Upper lobe of left lung (tissue), 6 donors: ENCODE measurements at regions not wholly inside any gene's neighbourhood (a gene's known extent, or its start where the extent isn't known, plus 50 kb on each side); places are given as distances from the start of the nearest gene placed in this dataset.

Experiments used
- ATAC-seq, 2 donors: fragments of 200-7000 bp; cut with Tn5 transposase; one replicate each; pipeline ENCODE4 v1.9.1; 2022; ENCODE audit warnings: mild to moderate bottlenecking in 2 of 2, moderate library complexity in 2 of 2; ENCODE audit not compliant: low FRiP score in 2 of 2
- DNase-seq, 2 donors: peaks; one replicate each; pipeline ENCODE4 v3.0.0-alpha.2; 2019 to 2020
- H3K27ac ChIP-seq, 4 donors: fragments of 200-600 bp; sonication (generic); one replicate each; pipeline ENCODE4 v1.5.1; 2016 to 2019
- H3K27me3 ChIP-seq, 4 donors: fragments of 200-600 bp; sonication (generic); one replicate each; pipeline ENCODE4 v1.5.1; 2017 to 2019
- H3K36me3 ChIP-seq, 4 donors: fragments of 200-600 bp; sonication (generic); one replicate each; pipeline ENCODE4 v1.5.1; 2016 to 2019
- H3K4me1 ChIP-seq, 4 donors: fragments of 200-600 bp; sonication (generic); one replicate each; pipeline ENCODE4 v1.5.1; 2018 to 2019
- H3K4me3 ChIP-seq, 4 donors: fragments of 200-600 bp; sonication (generic); one replicate each; pipeline ENCODE4 v1.5.1; 2017 to 2019; ENCODE audit warnings: mild to moderate bottlenecking in 2 of 4, moderate library complexity in 1 of 4
- H3K9me3 ChIP-seq, 4 donors: fragments of 200-600 bp; sonication (generic); one replicate each; pipeline ENCODE4 v1.5.1; 2018 to 2019
- EP300 ChIP-seq, 4 donors: sonication (generic); formaldehyde crosslinking; IDR thresholded peaks; one replicate each; pipeline ENCODE4 v1.5.1; 2017; ENCODE audit warnings: antibody characterized with exemption in 4 of 4, control low read depth in 2 of 4
- POLR2A ChIP-seq, 4 donors: fragments of 450-650 bp; IDR thresholded peaks; one replicate each; pipeline ENCODE4 v1.5.1; 2016 to 2017; ENCODE audit warnings: antibody characterized with exemption in 4 of 4, mild to moderate bottlenecking in 2 of 4
- POLR2AphosphoS5 ChIP-seq, 2 donors: sonication (generic); formaldehyde crosslinking; IDR thresholded peaks; one replicate each; pipeline ENCODE4 v1.5.1; 2017; ENCODE audit warnings: antibody characterized with exemption in 2 of 2
- WGBS, 2 donors: methylation state at CpG; one replicate each; pipeline ENCODE4 v1.1.5; 2017 to 2018; 5-methylcytosine and 5-hydroxymethylcytosine counted together
- TF ChIP-seq, protein P1 (sequence below), 6 experiments: fragments of 450-650 bp in 4 of 6; fragments of 200-600 bp in 2 of 6; sonication (generic) in 2 of 6; IDR thresholded peaks; one replicate each; pipeline ENCODE4 v1.5.1; 2016 to 2019; ENCODE audit warnings: antibody characterized with exemption in 6 of 6
- donor health status: DM: no; HTN: no; CAD: no; lungs with moderate emphysema.
- donor health status: DM: no; HTN: yes; CAD: no; lungs with severe emphysema.

DNA sequence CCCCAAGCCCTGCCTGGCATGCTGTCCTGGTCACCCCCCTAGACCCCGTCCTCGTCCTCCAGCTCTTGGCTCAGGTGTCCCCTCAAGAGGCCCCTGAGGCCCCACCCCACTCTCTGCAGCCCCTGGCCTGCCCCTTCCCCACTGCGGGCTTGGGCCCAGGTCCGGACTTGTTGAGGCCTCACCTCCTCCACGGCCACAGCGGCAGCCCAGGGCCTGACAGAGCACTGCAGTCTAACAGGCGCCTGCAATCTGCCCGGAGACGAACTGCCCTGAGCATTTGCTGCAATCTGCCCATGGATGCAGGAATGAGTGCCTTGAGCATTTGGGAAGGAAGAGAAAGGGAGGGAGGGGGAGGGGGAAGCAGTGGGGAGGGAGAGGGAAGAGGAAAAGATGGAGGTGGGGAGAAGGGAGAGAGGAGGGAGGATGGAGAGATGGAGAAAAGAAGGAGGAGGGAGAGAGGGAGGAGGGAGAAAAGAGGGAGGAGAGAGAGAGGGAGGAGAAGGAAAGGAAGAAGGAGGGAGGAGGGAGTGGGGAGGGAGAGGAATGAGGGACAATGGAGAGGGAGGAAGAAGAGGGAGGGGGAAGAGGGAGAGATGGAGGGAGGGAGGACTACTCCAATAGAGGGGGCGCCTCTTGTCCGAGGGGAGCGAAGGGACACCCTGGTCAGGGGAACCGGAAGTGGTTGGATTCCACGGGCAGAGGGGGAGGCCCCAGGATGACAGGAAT lies 73.9 kb downstream of the PDGFA start:
- WGBS, 2 donors, result 70 to 74% methylated on average over 11 to 14 of the region's 14 CpGs
- H3K27ac ChIP-seq, result no peak overlapping the region
- H3K9me3 ChIP-seq, result no peaks in the 10 kb centered on the region
- no peaks in the 10 kb centered on the region for H3K4me1 ChIP-seq
- no peak for TF ChIP-seq EP300 (IDR thresholded peaks at IDR 0.05)
- TF ChIP-seq, protein P1, sequence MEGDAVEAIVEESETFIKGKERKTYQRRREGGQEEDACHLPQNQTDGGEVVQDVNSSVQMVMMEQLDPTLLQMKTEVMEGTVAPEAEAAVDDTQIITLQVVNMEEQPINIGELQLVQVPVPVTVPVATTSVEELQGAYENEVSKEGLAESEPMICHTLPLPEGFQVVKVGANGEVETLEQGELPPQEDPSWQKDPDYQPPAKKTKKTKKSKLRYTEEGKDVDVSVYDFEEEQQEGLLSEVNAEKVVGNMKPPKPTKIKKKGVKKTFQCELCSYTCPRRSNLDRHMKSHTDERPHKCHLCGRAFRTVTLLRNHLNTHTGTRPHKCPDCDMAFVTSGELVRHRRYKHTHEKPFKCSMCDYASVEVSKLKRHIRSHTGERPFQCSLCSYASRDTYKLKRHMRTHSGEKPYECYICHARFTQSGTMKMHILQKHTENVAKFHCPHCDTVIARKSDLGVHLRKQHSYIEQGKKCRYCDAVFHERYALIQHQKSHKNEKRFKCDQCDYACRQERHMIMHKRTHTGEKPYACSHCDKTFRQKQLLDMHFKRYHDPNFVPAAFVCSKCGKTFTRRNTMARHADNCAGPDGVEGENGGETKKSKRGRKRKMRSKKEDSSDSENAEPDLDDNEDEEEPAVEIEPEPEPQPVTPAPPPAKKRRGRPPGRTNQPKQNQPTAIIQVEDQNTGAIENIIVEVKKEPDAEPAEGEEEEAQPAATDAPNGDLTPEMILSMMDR (IDR thresholded peaks at IDR 0.05), result no peak
- TF ChIP-seq POLR2A (IDR thresholded peaks at IDR 0.05), result no peak
- no peak for TF ChIP-seq POLR2AphosphoS5 (IDR thresholded peaks at IDR 0.05)
- H3K36me3 ChIP-seq, result no peaks in the 10 kb centered on the region
- ATAC-seq, result peak in 1 of 2 donors; percentile 13
- DNase-seq, result peak in 1 of 2 donors; percentile 77
- no peaks in the 10 kb centered on the region for H3K27me3 ChIP-seq
- no peak overlapping the region for H3K4me3 ChIP-seq

DNA sequence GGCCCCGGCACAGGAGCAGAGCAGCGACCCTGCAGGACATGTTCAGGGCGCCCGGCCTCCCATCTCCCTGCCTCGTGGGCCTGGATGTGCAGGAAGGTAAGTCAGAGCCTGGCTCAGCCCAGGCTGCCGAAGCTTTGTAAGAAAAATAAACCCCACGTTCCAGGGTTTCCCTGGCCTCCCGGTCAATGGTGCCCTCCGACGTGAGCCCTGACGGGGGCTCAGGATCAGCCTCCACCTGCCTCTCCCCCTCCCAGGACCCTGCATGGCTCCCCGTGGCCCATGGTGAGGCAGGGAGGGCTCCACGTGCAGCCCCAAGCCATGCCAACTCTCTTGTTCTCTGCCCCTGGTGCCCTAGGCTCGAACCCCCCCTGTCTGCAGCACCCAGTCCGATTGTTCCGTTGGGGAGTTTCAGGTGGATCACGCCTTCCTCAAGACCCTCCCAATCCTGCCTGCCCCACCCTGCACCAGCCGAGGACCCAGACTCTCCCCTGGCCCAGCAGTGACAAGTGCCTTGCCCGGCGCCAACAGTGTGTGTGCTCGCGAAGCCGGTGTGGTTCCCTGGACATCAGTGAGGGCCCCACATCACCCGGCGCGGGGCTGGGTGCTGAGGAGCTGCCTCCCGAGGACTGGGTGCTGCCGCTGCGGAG lies 73.2 kb downstream of the PDGFA start:
- Histone ChIP-seq H3K4me1 (no peaks in the 10 kb centered on the region), H3K9me3 (no peaks in the 10 kb centered on the region), H3K4me3 (no peak overlapping the region), H3K36me3 (no peaks in the 10 kb centered on the region), H3K27ac (no peak overlapping the region), H3K27me3 (no peaks in the 10 kb centered on the region)
- TF ChIP-seq, protein P1 (IDR thresholded peaks at IDR 0.05), result no peak
- no peak for TF ChIP-seq EP300 (IDR thresholded peaks at IDR 0.05)
- no peak for TF ChIP-seq POLR2AphosphoS5 (IDR thresholded peaks at IDR 0.05)
- TF ChIP-seq POLR2A (IDR thresholded peaks at IDR 0.05), result no peak
- peak in 1 of 2 donors; percentile 26 for ATAC-seq
- peak in 1 of 2 donors; percentile 71 for DNase-seq
- 51 to 76% methylated on average over 6 to 18 of the region's 29 CpGs for WGBS, 2 donors
